22Rv1 (cell line): ENCODE measurements at regions not wholly inside any gene's neighbourhood (a gene's known extent, or its start where the extent isn't known, plus 50 kb on each side); places are given as distances from the start of the nearest gene placed in this dataset.

Experiments
- CTCF ChIP-seq: fragments of 450-650 bp; IDR thresholded peaks from 2 replicates; pipeline ENCODE4 v1.5.1; 2017; ENCODE audit warnings: mild to moderate bottlenecking
- ZFX ChIP-seq: fragments of 450-650 bp; IDR thresholded peaks from 2 replicates; pipeline ENCODE4 v1.6.1; 2017; ENCODE audit warnings: antibody characterized with exemption, borderline replicate concordance

GRCh38 chr3:159252772-159253384 is 451.0 kb downstream of the MFSD1 start:
- TF ChIP-seq CTCF (peak; percentile 78), ZFX (no peak)
